ENCODE measurements at regions not wholly inside any gene's neighbourhood (a gene's known extent, or its start where the extent isn't known, plus 50 kb on each side); places are given as distances from the start of the nearest gene placed in this dataset.

- H3K4me3 ChIP-seq (ENCODE audit: low read depth in 1 of 3, low read length in 3 of 3): no peak overlapping the region
- H3K27ac ChIP-seq (ENCODE audit: low read depth in 1 of 2, low read length in 2 of 2): no peak overlapping the region
- peaks cover 0 to 3% (median 0%) of the 10 kb centered on the region in 4 donors for H3K27me3 ChIP-seq (ENCODE audit: control insufficient read depth in 4 of 4, insufficient read depth in 4 of 4, low read length in 3 of 4)
- no peak overlapping the region for H3K9ac ChIP-seq (ENCODE audit: low read depth in 1 of 2, low read length in 2 of 2)
- H3K9me3 ChIP-seq (ENCODE audit: control insufficient read depth in 4 of 4, low read length in 3 of 4): no peaks in the 10 kb centered on the region
- no peak for DNase-seq (ENCODE audit: low spot score)
- H3K4me1 ChIP-seq (ENCODE audit: control insufficient read depth in 4 of 4, insufficient read depth in 4 of 4, low read length in 3 of 4): no peaks in the 10 kb centered on the region
- H3K36me3 ChIP-seq (ENCODE audit: control insufficient read depth in 4 of 4, insufficient read depth in 3 of 4, low read depth in 1 of 4, low read length in 3 of 4): no peaks in the 10 kb centered on the region
- TF ChIP-seq NR2F2 (IDR thresholded peaks at IDR 0.05) (no peak), MAX (IDR thresholded peaks at IDR 0.05) (no peak), HNF4G (IDR thresholded peaks at IDR 0.05) (no peak), RXRA (IDR thresholded peaks at IDR 0.05) (no peak), RAD21 (IDR thresholded peaks at IDR 0.05) (no peak), SP1 (IDR thresholded peaks at IDR 0.05) (no peak), REST (IDR thresholded peaks at IDR 0.05) (no peak), YY1 (IDR thresholded peaks at IDR 0.05) (no peak), EGR1 (IDR thresholded peaks at IDR 0.05; ENCODE audit: low read depth in 2 of 2) (no peak), CTCF (IDR thresholded peaks at IDR 0.05; ENCODE audit: low read depth, low read length, missing input control) (no peak), JUND (IDR thresholded peaks at IDR 0.05) (no peak), FOXA2 (IDR thresholded peaks at IDR 0.05) (no peak), GABPA (IDR thresholded peaks at IDR 0.05 in 1 of 2, conservative IDR thresholded peaks at IDR 0.05 in 1 of 2) (no peak), ATF3 (IDR thresholded peaks at IDR 0.05) (no peak), FOXA1 (IDR thresholded peaks at IDR 0.05) (no peak)
These were observed 1331.1 kb downstream of the MRPL39 start for GRCh38 chr21:24276204-24276603.

GRCh38 chr21:24275616-24276015, 1331.7 kb downstream of the MRPL39 start:
- Histone ChIP-seq H3K4me1 (ENCODE audit: control insufficient read depth in 4 of 4, insufficient read depth in 4 of 4, low read length in 3 of 4) (no peaks in the 10 kb centered on the region), H3K9ac (ENCODE audit: low read depth in 1 of 2, low read length in 2 of 2) (no peak overlapping the region), H3K4me3 (ENCODE audit: low read depth in 1 of 3, low read length in 3 of 3) (no peak overlapping the region), H3K9me3 (ENCODE audit: control insufficient read depth in 4 of 4, low read length in 3 of 4) (peaks cover 0 to 1% (median 0%) of the 10 kb centered on the region in 4 donors), H3K27me3 (ENCODE audit: control insufficient read depth in 4 of 4, insufficient read depth in 4 of 4, low read length in 3 of 4) (peaks cover 0 to 3% (median 0%) of the 10 kb centered on the region in 4 donors), H3K36me3 (ENCODE audit: control insufficient read depth in 4 of 4, insufficient read depth in 3 of 4, low read depth in 1 of 4, low read length in 3 of 4) (no peaks in the 10 kb centered on the region), H3K27ac (ENCODE audit: low read depth in 1 of 2, low read length in 2 of 2) (no peak overlapping the region)
- no peak for DNase-seq (ENCODE audit: low spot score)
- 28% methylated on average over 1 of the region's 1 CpG for WGBS
- TF ChIP-seq NR2F2 (IDR thresholded peaks at IDR 0.05): no peak
- no peak for TF ChIP-seq YY1 (IDR thresholded peaks at IDR 0.05)
- TF ChIP-seq SP1 (IDR thresholded peaks at IDR 0.05): no peak
- no peak for TF ChIP-seq EGR1 (IDR thresholded peaks at IDR 0.05; ENCODE audit: low read depth in 2 of 2)
- TF ChIP-seq CTCF (IDR thresholded peaks at IDR 0.05; ENCODE audit: low read depth, low read length, missing input control): no peak
- TF ChIP-seq ZBTB33 (IDR thresholded peaks at IDR 0.05): no peak
- TF ChIP-seq RXRA (IDR thresholded peaks at IDR 0.05): no peak
- no peak for TF ChIP-seq RAD21 (IDR thresholded peaks at IDR 0.05)
- no peak for TF ChIP-seq JUND (IDR thresholded peaks at IDR 0.05)
- no peak for TF ChIP-seq FOXA1 (IDR thresholded peaks at IDR 0.05)
- no peak for TF ChIP-seq TAF1 (conservative IDR thresholded peaks at IDR 0.05)
- TF ChIP-seq MAX (IDR thresholded peaks at IDR 0.05): no peak
- no peak for TF ChIP-seq ATF3 (IDR thresholded peaks at IDR 0.05)
